Hematopoietic multipotent progenitor cell treated with erythropoietin and hydrocortisone succinate and interleukin-3 and kit ligand, for 6 days (in vitro differentiated cells): ENCODE measurements at regions not wholly inside any gene's neighbourhood (a gene's known extent, or its start where the extent isn't known, plus 50 kb on each side); places are given as distances from the start of the nearest gene placed in this dataset.
"Not testable (repeated sequence)": the region's sequence is repeated elsewhere in the genome, so short reads cannot be mapped to it uniquely, and the experiment has no call there.

ENCODE experiments used
- DNase-seq: peaks from one replicate; pipeline ENCODE4 v3.0.0-alpha.2; 2015

DNA sequence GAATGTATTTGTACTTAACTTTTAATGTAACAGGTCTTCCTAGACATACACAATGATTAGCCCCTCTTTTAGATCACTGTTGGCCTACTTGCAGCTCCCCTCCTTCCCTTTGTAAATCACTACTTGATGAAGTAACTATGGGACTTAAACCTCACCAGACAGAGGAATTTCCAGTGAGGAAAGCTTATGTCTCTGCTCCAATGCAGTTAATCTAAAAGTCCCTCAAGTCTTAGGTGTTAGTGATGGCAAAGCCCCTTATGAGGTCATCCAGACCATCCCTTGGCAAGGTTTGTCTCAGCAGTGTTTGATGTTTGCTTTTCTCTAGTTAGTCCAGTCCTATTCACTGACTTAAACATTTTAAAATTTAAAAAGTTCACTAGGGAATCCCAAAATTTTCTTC, 877.3 kb upstream of the INTU start:
- no peak for DNase-seq

DNA sequence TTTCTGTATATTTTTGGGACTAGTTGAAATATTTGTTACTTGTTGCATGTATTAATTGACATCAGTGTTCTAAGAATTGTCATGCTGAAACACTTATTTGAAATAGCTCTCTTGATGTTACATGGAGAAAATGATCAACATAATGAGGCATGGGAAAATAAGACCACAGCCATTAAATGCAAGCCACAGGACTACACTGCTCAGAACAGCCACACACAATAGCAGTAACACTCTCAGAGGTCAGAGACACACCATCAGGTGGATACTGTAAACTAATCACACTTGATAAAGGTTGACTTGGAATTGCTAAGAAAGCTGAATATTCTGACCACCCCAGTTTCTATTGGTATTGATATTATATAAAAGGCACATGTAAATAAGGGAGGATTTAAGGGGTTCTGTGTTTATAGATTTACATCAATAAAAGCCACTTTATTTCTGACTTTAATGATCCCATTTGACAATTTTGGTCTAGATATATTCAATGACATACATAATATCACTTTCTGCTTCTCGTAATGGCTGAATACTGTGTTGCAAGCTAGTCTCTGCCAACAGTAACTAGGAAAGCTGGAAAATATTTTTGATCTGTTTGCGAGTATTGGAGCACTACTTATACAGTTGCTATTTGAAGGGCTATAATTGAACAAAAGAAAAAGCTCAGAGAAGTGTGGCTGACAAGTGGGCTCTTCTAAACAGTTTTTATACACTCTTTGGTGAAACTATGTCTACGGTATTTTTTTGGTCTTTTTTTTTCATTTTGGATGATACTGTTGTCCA, 876.5 kb upstream of the INTU start:
- no peak for DNase-seq

DNA sequence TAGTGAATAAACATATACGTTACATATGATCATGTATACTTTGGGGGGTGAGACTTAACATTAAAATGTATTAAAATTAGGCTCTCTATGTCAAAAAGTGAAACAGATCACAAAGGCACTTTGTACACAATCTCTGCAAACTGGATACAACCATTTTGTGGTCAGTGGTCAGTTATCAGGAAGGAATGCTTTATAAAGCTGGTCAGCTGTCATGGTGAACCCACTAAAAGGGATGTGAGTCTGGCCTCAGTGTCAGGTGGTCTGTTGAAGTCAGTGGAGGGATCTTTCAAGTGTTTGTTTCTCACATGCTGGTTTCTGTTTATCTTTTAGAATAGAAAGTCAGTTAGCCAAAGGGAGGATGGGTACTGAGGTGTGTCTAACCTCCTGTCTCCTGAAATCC, 875.5 kb upstream of the INTU start:
- DNase-seq, result no peak

DNA sequence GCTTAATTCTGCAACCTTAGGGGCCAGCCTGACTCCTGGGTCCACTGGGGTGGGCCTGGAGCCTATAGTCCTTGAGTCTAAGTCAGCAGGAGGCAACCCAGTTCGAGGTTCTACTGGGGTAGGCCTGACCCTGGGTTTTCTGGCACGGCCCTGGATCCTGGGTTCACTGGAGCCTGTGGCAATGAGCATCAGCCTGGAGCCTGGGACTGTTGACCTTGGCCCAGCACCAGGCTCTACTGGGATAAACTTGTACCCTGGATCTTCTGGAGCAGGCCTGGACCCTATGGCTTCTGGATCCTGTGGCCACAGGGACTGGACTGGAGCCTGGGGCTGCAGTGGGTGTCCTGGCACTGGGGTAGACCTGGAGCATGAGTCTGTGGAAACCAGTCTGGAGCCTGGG, 874.3 kb upstream of the INTU start:
- DNase-seq, result no peak

DNA sequence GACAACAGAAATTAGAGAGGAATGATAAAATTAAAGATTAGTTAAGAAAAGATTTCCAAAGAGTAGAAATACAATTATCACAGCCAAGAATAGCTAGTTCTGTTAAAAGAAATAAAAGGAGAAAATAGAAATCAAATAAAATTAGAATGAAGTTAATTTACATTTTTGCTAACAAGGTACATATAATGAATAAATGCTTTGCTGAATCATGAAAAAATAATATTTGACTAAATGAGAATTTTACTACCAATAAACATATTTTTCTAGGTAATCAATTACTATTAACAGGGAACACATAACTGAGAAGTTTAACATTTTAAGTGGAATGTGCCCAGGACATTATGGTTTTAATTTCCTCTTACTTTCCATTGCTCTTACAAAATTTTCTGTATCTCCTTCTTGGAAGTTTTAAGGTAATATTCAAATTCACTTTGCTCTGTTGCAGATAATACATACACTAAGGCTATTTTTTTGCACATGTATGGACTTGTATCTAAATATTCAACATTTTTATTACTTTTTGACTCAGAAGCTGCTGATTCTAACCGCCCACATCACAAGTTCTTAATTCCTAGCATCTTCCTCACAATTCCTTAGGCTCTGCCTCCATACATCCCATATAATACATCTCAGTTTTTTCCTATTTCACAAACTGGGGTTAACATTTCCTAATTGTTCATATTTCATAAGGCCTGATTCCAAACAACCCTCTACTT, 870.7 kb upstream of the INTU start:
- no peak for DNase-seq

DNA sequence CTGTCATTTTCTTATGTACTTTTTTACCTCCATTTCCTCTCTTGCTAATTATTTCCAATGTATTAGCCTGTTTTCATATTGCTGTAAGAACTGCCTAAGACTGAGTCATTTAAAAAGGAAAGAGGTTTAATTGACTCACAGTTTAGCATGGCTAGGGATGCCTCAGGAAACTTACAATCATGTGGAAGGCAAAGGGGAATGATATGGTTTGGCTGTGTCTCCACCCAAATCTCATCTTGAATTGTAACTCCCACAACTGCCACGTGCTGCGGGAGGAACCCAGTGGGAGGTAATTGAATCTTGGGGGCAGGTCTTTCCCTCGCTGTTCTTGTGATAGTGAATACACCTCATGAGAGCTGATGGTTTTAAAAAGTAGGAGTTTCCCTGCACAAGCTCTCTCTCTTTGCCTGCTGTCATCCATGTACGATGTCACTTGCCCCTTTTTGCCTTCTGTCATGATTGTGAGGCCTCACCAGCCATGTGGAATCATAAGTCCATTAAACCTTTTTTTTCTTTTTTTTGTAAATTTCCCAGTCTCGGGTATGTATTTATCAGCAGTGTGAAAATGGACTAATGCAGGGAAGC, 870.0 kb upstream of the INTU start:
- DNase-seq, result no peak

DNA sequence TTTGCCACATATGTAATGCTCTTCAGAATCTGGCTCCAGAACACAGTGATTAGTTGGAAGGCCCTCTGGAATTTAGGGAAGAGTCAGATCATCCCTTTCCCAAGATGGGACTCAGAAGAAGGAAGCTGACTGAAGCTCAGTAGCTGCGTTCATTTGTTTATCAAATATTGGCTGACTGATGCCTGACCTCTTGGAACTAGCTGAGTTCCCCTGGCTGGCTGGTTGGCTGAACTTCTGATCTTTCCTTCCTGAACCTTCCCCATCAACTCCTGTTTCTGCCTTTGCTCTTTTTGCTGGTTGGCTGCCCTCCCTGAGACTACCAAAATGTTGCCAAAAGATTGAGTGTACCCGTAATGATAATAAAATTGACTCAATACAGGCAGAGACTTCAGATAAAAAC, 866.5 kb upstream of the INTU start:
- DNase-seq, result no peak

DNA sequence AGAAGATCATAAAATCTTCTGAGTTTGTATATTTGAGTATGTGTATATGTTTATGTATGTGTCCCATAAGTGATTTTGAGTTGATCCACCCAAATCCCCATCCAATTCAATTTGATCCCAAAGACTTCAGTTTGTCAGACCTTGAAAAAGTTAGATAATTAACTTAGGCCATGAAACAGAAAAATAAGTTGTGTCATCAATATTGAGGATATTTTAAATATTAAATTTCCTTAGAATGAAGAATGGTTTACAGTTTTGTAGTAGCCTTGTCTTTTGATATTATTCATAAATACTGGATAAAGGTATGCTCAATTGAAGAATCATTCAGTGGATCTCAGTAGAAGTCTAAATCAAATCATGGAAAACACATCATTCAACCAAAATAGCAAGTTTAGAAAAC, 864.4 kb upstream of the INTU start:
- no peak for DNase-seq

DNA sequence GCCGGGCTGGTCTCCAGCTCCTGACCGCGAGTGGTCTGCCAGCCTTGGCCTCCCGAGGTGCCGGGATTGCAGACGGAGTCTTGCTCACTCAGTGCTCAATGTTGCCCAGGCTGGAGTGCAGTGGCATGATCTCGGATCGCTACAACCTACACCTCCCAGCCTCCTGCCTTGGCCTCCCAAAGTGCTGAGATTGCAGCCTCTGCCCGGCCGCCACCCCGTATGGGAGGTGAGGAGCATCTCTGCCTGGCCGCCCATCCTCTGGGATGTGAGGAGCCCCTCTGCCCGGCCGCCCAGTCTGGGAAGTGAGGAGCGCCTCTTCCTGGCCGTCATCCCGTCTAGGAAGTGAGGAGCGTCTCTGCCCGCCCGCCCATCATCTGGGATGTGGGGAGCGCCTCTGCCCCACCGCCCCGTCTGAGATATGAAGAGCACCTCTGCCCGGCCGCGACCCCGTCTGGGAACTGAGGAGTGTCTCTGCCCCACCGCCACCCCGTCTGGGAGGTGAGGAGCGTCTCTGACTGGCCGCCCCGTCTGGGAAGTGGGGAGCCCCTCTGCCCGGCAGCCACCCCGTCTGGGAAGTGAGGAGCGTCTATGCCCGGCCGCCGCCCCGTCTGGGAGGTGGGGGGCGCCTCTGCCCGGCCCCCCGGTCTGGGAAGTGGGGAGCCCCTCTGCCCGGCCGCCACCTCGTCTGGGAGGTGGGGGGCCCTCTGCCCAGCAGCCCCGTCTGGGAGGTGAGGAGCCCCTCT, 861.8 kb upstream of the INTU start:
- DNase-seq, result not testable (repeated sequence)

DNA sequence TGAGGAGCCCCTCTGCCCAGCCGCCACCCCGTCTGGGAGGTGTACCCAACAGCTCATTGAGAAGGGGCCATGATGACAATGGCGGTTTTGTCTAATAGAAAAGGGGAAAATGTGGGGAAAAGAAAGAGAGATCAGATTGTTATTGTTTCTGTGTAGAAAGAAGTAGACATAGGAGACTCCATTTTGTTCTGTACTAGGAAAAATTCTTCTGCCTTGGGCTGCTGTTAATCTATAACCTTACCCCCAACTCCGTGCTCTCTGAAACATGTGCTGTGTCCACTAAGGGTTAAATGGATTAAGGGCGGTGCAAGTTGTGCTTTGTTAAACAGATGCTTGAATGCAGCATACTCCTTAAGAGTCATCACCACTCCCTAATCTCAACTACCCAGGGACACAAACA, 861.1 kb upstream of the INTU start:
- DNase-seq, result not testable (repeated sequence)

DNA sequence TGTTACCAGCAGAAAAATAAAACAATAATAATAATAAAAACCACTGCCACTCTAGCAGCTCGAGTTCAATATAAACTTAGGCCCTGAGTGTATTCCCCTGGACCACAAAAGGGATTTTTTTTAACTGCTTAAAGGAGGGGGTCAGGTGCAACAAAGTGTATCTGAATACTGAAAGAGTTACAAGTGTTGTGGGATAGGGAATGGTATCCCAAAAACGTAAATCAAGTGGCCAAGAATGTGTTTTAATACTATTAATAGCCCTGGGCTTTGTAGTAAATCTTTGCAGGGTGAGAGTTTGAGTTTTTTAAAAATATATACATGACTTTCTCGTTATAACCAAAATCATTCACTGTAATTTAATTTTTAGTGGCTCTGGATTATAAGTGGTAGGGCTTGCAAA, 860.1 kb upstream of the INTU start:
- no peak for DNase-seq

DNA sequence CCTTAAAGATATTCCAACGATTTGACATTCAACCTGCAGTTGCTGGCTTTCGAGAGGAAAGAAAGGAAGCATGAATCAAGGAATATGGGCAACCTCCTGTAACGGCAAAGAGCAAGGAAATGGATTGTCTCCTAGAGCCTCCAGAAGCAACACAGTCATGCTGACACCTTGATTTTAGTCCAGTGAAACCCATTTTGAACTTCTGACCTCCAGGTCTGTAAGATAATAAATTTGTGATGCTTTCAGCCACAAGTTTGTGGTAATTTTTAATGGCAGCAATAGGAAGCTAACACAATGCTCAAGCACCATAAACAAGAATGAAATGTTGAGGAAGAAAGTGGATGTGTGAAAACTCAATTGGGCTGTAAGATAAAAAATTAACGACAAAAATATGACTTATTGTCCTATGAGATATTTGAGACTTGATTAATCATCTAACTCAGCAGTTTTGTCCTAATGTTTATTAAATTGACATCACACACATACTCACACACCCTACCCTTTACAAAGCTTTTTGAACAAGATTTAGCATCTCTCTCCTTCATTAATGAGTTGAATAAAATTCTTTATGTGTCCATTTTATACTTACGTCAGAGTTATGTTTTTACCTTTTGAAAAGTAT, 857.2 kb upstream of the INTU start:
- no peak for DNase-seq

DNA sequence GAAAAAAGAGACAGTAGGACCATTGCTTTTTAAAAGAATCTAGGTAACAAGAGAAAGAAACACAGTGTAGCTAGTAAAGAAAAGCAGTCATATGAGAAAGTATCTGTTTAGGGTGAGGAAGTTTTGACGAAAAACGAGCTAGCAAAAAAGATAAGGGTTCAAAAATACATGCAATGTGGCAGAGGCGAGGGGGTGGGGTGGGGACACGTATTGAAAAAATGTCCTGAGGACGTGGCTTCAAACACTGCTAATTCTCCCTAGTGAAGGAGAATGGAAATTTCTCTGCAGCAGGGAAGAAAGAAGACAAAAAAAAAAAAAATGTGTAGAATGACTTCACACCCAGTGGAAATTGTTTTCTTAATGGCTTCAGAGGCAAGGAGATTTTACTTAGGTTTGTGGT, 856.4 kb upstream of the INTU start:
- DNase-seq, result no peak

DNA sequence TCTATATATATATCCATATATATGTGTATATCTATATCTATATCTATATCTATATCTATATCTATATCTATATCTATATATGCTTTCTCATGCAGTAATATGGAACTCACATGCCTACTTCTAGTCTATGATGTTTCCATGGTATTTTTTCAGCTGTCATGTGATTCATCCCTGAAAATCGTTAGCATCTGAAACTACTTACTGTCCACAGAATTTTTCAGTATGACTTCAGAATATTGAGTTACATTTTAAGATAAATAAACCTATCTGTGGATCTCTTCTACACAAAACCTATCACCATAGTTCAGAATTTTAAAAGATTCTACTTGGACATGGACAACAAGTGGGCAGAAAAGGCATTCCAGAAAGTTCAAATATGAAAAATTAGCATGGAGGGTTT, 855.1 kb upstream of the INTU start:
- no peak for DNase-seq

DNA sequence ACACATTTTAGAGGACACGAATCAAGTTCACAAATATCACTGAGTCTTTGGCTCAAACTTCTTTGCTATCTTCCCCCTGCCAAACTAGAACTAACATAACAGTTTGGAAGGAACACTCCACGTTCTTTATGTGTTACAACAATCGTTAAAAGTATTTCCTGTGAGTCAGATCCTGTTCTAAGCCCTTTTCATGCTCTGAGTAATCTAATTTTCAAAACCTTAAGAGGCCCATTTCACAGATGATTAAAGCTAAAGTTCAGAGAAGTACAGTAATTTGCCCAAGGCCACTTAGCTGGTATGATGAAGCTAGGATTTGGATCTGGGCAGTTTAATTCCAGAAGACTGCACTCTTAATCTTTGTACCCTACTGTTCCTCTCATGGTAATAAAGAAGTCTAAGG, 854.4 kb upstream of the INTU start:
- no peak for DNase-seq

DNA sequence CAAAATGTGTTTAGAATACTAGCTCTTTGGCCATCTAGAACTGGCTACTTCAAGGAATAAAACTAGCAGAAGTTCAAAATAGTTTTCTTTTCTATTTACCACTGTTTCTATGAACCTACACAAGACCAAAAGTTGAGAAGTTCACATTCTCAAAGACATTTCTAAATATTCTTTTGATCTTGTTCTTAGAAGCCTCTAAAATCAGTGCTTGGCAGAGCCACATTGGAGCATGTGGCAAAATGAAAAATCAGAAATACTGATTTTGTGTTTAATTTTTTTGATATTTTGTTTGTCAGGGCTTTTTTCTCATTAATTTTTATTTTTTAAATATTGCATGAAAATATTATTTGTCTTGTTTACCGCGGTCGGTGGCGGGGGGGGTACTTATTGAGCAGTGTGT, 853.8 kb upstream of the INTU start:
- DNase-seq, result no peak

DNA sequence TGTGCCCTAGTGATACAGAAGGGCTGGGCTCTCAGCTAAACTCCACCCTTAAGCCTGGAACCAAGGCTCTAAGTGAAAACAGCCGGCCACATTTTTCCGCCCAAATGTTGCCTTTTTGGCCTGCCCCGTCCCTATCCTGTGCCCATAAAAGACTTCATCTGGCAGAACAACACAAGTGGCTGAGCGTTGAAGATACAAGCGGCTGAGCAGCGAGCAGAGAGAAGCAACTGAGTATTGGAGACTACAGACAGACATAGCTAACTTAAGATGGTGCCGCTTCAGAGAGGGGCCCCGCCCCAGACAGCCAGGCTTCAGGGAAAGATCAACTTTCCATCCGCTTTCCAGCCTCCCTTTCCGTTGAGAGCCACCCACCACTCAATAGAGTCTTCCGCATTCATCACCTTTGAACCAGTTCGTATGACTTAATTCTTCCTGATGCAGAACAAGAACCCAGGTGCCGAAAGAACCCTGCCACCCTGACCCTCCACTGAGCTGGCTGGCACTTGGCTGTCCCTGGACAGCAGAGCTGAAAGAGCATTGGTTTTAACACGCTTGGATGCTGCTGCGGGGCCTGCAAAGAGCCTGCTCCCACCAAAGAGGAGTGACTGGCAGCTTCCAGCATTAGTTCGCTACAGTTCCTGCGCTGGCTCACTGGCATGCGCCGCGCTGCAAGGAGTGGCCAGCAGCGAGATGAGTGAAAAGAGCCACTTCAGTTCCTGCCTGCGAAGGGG, 853.2 kb upstream of the INTU start:
- no peak for DNase-seq

DNA sequence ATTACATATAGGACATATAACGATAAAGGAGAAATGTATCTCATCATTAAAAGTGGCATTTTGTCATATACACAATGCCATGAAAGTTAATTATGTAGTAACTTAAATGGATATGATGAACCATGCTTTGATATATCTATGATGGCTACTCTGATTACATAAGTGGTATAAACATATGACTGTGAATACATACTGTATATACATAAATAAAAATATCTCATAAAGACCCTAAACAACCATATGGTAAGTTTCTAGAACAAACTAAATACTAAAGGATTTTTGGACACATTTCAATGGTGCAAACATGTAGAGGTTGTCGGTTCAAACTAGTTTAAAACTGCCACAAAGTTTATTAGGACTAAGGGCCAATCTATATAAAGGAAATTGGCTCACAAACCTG, 849.6 kb upstream of the INTU start:
- DNase-seq, result no peak

DNA sequence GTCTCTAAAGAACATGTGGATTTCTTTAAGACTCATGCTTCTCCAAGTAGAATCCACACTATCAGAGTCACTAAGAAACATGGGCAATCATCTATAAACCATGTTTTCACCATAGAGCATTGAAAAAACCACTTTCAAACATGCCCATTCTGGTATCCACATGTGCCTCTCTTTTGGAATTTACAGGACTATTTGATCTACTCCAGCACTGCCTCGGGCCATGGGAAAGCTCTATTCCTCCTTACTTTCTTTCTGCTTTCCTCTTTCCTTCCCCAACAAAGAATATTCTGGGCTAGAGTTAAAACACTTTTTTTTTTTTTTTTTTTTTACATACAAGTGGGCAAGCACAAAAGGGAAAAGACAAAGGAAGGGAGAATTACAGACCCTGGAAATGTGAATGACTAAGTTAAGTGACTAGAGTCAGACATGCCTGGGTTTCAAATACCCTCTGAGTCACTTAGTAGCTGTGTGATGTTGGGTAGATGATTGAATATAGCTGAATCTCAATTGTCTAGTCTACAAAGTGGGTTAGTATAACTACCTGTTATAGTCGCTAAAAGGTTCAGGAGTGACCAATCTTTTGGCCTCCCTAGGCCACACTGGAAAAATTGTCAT, 847.7 kb upstream of the INTU start:
- no peak for DNase-seq

DNA sequence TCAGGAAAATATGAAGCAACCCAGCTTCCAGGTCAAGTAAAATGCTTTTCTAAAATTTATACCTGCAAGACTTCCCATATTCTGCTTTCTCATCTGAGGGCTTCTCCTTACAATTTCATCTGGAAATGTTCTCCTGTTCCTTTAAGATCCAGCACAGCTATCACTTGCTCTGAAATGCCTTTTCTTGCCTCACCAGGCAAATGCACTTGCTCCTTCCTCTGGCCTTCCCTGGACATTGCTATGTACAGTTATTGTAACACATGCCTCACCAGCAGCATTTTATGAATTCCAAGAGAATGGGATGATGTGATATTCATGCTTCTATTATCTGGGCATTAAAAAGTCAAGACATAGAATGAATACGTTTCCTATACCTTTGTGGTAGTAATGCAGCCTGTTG, 842.1 kb upstream of the INTU start:
- DNase-seq, result no peak

DNA sequence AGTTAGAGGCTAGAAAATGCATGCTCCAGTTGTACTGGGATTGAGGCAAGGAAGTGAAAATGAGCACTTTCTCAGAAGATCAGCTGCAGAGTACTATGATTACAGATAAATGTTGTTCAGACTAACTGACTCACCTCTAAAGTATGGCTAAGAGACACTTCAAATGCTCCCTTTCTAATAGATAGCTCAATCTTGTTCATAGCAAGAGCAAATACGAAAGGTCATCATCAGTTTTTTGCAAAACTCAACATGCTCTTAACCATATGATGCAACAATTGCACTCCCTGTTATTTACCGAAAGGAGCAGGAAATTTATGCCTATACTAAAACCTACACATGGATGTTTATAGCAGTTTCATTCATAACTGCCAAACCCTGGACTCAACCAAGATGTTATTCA, 838.4 kb upstream of the INTU start:
- no peak for DNase-seq

DNA sequence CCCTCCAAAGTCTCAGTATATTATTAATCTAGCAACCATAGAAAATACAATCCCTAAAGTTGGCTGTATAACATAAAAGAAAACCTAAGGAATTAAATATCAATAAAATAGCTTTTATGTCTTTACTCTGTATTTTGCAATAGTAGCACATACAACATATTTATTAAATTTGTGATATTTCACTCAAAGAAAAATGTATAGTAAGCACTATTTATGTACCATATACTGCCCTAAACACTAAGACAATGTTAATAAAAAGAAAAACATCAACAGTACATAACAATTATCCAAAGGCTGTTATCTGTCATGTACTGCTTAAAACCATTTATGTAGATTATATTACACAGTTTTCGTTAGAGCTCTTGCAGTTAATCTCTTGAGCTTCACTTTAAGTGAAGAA, 834.5 kb upstream of the INTU start:
- no peak for DNase-seq
